ENCODE measurements at regions not wholly inside any gene's neighbourhood (a gene's known extent, or its start where the extent isn't known, plus 50 kb on each side); places are given as distances from the start of the nearest gene placed in this dataset.
A peak's percentile ranks its signal among the peaks of the same experiment; 100 is the strongest.

DNA sequence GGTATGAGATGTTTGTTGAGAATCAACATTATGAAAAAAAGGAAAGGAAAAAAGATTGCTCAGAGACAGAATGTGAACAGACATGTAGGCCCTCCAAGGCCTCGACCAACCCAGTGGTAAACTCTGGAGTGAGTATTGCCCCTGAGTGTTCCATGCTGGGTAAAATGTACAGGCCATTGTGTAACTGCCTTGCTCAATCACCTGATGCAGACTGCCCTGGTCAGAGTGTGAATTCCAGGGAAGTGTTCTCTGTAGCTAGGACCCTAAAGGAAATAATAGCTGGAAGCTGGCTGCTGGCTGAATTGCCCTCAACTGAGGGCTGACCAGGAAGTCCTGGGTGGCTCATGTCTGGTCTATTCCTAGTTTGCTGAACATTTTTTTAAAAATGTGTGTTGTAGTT lies 1081.4 kb upstream of the LRFN5 start:
- Histone ChIP-seq H3K36me3 (ENCODE audit: low read length) (no peaks in the 10 kb centered on the region), H3K4me3 (ENCODE audit: insufficient read depth, low read length, poor library complexity, severe bottlenecking) (no peak overlapping the region), H4K20me1 (ENCODE audit: low read depth, low read length) (no peaks in the 10 kb centered on the region), H3K9ac (ENCODE audit: low read length) (no peak overlapping the region), H3K27me3 (ENCODE audit: low read length) (no peaks in the 10 kb centered on the region), H3K27ac (ENCODE audit: low read depth, low read length) (no peak overlapping the region), H3K9me2 (replicated peaks; ENCODE audit: insufficient read depth, low read length) (no peaks in the 10 kb centered on the region), H3K9me3 (ENCODE audit: insufficient read depth, low read length) (no peaks in the 10 kb centered on the region), H3K79me2 (ENCODE audit: insufficient read depth, low read length) (no peaks in the 10 kb centered on the region), H3K4me2 (ENCODE audit: low read depth, low read length, poor library complexity, severe bottlenecking) (no peak overlapping the region), H2AFZ (ENCODE audit: low read depth, low read length, severe bottlenecking) (peak overlapping the region; percentile 3), H3F3A (ENCODE audit: insufficient read depth) (no peaks in the 10 kb centered on the region)
- TF ChIP-seq EZH2phosphoT487 (conservative IDR thresholded peaks at IDR 0.05; ENCODE audit: low read length), result no peak

DNA sequence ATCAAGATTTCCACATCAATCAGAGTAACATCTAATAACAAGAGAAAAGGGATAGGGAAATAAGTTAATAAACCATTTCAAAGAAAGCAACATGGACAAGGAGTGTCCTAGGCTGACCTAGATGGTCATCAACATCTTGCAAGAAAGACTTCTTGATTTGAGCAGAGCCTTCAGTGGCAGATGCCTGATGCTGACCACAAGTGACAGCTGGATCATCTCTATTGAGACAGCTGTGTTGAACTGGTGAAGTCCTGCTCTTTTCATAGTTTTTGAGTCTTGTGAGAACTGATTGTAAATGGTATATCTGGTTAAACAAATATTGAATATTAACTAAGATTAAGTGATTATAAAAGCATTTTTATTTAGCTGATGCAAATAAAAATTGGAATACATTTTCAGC lies 1083.6 kb upstream of the LRFN5 start:
- Histone ChIP-seq H3K79me2 (ENCODE audit: insufficient read depth, low read length) (no peaks in the 10 kb centered on the region), H3K9me3 (ENCODE audit: insufficient read depth, low read length) (no peaks in the 10 kb centered on the region), H3K27me3 (ENCODE audit: low read length) (no peaks in the 10 kb centered on the region), H3K36me3 (ENCODE audit: low read length) (no peaks in the 10 kb centered on the region), H3K4me2 (ENCODE audit: low read depth, low read length, poor library complexity, severe bottlenecking) (no peak overlapping the region), H2AFZ (ENCODE audit: low read depth, low read length, severe bottlenecking) (peak overlapping the region; percentile 73), H3F3A (ENCODE audit: insufficient read depth) (no peaks in the 10 kb centered on the region), H3K4me3 (ENCODE audit: insufficient read depth, low read length, poor library complexity, severe bottlenecking) (no peak overlapping the region), H3K27ac (ENCODE audit: low read depth, low read length) (no peak overlapping the region), H3K9ac (ENCODE audit: low read length) (no peak overlapping the region), H4K20me1 (ENCODE audit: low read depth, low read length) (no peaks in the 10 kb centered on the region), H3K9me2 (replicated peaks; ENCODE audit: insufficient read depth, low read length) (no peaks in the 10 kb centered on the region)
- no peak for TF ChIP-seq EZH2phosphoT487 (conservative IDR thresholded peaks at IDR 0.05; ENCODE audit: low read length)
- no peak for TF ChIP-seq CTCF (IDR thresholded peaks at IDR 0.05; ENCODE audit: insufficient read depth, low read length, poor library complexity, severe bottlenecking)

GRCh38 chr14:40494483-40494882 lies 1062.2 kb upstream of the FBXO33 start:
- Histone ChIP-seq H3K4me2 (ENCODE audit: low read depth, low read length, poor library complexity, severe bottlenecking) (no peak overlapping the region), H3K36me3 (ENCODE audit: low read length) (no peaks in the 10 kb centered on the region), H3K27ac (ENCODE audit: low read depth, low read length) (no peak overlapping the region), H3K27me3 (ENCODE audit: low read length) (no peaks in the 10 kb centered on the region), H4K20me1 (ENCODE audit: low read depth, low read length) (no peaks in the 10 kb centered on the region), H3K9me3 (ENCODE audit: insufficient read depth, low read length) (no peaks in the 10 kb centered on the region), H3K9ac (ENCODE audit: low read length) (no peak overlapping the region), H2AFZ (ENCODE audit: low read depth, low read length, severe bottlenecking) (peak overlapping the region; percentile 6), H3K79me2 (ENCODE audit: insufficient read depth, low read length) (no peaks in the 10 kb centered on the region), H3F3A (ENCODE audit: insufficient read depth) (no peaks in the 10 kb centered on the region), H3K4me3 (ENCODE audit: insufficient read depth, low read length, poor library complexity, severe bottlenecking) (no peak overlapping the region), H3K9me2 (replicated peaks; ENCODE audit: insufficient read depth, low read length) (no peaks in the 10 kb centered on the region)
- TF ChIP-seq EZH2phosphoT487 (conservative IDR thresholded peaks at IDR 0.05; ENCODE audit: low read length) (no peak), CTCF (IDR thresholded peaks at IDR 0.05; ENCODE audit: insufficient read depth, low read length, poor library complexity, severe bottlenecking) (no peak)

DNA sequence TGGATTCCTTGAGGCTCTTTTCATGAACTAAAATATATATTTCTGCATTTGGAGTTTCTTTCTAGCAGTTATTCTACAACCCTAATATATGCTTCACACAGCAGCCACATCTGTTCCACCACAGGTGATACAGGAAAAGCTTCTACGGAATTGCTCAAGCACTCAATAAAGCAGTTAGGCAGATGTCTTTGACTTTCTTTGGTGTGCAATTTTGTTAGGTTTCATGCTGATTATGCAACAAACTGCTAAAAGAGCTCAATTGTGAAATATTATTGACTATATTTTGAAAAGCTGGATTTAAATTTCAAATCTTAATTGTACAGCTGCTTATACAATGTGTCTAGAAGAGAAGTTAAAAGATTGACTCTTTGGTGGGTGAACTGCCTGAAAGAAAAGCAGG lies 1055.6 kb upstream of the FBXO33 start:
- Histone ChIP-seq H2AFZ (ENCODE audit: low read depth, low read length, severe bottlenecking) (peak overlapping the region; percentile 16), H3K27me3 (ENCODE audit: low read length) (no peaks in the 10 kb centered on the region), H3K4me2 (ENCODE audit: low read depth, low read length, poor library complexity, severe bottlenecking) (no peak overlapping the region), H3K4me3 (ENCODE audit: insufficient read depth, low read length, poor library complexity, severe bottlenecking) (no peak overlapping the region), H3K27ac (ENCODE audit: low read depth, low read length) (no peak overlapping the region), H3K9me3 (ENCODE audit: insufficient read depth, low read length) (no peaks in the 10 kb centered on the region), H3K36me3 (ENCODE audit: low read length) (no peaks in the 10 kb centered on the region), H4K20me1 (ENCODE audit: low read depth, low read length) (no peaks in the 10 kb centered on the region), H3K9ac (ENCODE audit: low read length) (no peak overlapping the region), H3K9me2 (replicated peaks; ENCODE audit: insufficient read depth, low read length) (no peaks in the 10 kb centered on the region), H3F3A (ENCODE audit: insufficient read depth) (no peaks in the 10 kb centered on the region), H3K79me2 (ENCODE audit: insufficient read depth, low read length) (no peaks in the 10 kb centered on the region)
- TF ChIP-seq CTCF (IDR thresholded peaks at IDR 0.05; ENCODE audit: insufficient read depth, low read length, poor library complexity, severe bottlenecking) (no peak), EZH2phosphoT487 (conservative IDR thresholded peaks at IDR 0.05; ENCODE audit: low read length) (no peak)
